A673 (cell line): ENCODE measurements at regions not wholly inside any gene's neighbourhood (a gene's known extent, or its start where the extent isn't known, plus 50 kb on each side); places are given as distances from the start of the nearest gene placed in this dataset.

ENCODE experiments used
- BruUV-seq: library from RNA; stranded (reverse); fragments of 400-500 nt; replicated peaks from 2 replicates; lab custom pipeline; 2021; lab: Mats Ljungman, UMichigan
- CTCF ChIA-PET: fragments of 300-600 bp; sonication (Branson Sonifier 250); formaldehyde crosslinking; loops from one replicate; lab custom pipeline; 2022; ENCODE audit warnings: antibody characterized with exemption; lab: Charles Lee
- POLR2A ChIA-PET: fragments of 300-600 bp; sonication (Branson Sonifier 250); formaldehyde crosslinking; loops from one replicate; lab custom pipeline; 2022; ENCODE audit warnings: antibody characterized with exemption; ENCODE audit not compliant: low non-redundant PET; lab: Charles Lee
- DNase-seq: peaks from one replicate; pipeline ENCODE4 v3.0.0-alpha.2; 2015; ENCODE audit warnings: low spot score
- H3K27ac ChIP-seq: fragments of 200-600 bp; sonication (generic); 2 replicates; pipeline ENCODE4 v1.5.1; 2016; ENCODE audit warnings: mixed run types, low read depth, mild to moderate bottlenecking, mixed read lengths, antibody characterized with exemption, low read length; ENCODE audit not compliant: poor library complexity, severe bottlenecking
- H3K27me3 ChIP-seq: fragments of 200-600 bp; sonication (generic); replicated peaks from 2 replicates; pipeline ENCODE4 v1.6.1; 2017; ENCODE audit warnings: mixed run types, low read depth, mild to moderate bottlenecking, mixed read lengths, antibody characterized with exemption, low read length; ENCODE audit not compliant: insufficient read depth, poor library complexity
- H3K36me3 ChIP-seq: fragments of 200-600 bp; sonication (generic); 2 replicates; pipeline ENCODE4 v1.6.1; 2016; ENCODE audit warnings: mixed run types, mild to moderate bottlenecking, mixed read lengths, antibody characterized with exemption, low read length; ENCODE audit not compliant: insufficient read depth, poor library complexity, severe bottlenecking
- H3K4me1 ChIP-seq: fragments of 200-600 bp; sonication (generic); 2 replicates; pipeline ENCODE4 v1.6.1; 2017; ENCODE audit warnings: mixed run types, mild to moderate bottlenecking, mixed read lengths, antibody characterized with exemption, low read length; ENCODE audit not compliant: insufficient read depth, poor library complexity, severe bottlenecking
- H3K4me3 ChIP-seq: fragments of 200-600 bp; sonication (generic); 2 replicates; pipeline ENCODE4 v1.5.1; 2016; ENCODE audit warnings: low read depth, mixed run types, mild to moderate bottlenecking, mixed read lengths, low read length; ENCODE audit not compliant: poor library complexity, severe bottlenecking
- H3K9me3 ChIP-seq: fragments of 200-600 bp; sonication (generic); 2 replicates; pipeline ENCODE4 v1.6.1; 2016; ENCODE audit warnings: mixed run types, low read depth, mild to moderate bottlenecking, mixed read lengths, antibody characterized with exemption, low read length; ENCODE audit not compliant: poor library complexity, severe bottlenecking
- CTCF ChIP-seq: fragments of 300-800, 200-600 bp; sonication (generic); conservative IDR thresholded peaks from 2 replicates; pipeline ENCODE4 v1.5.1; 2017; ENCODE audit warnings: low read depth, mild to moderate bottlenecking, antibody characterized with exemption, low read length, moderate library complexity, mixed read lengths
- EZH2 ChIP-seq: fragments of 200-600 bp; sonication (generic); IDR thresholded peaks from 2 replicates; pipeline ENCODE4 v1.6.1; 2017; ENCODE audit warnings: borderline replicate concordance, low read depth, mild to moderate bottlenecking, mixed read lengths, antibody characterized with exemption, low read length; ENCODE audit not compliant: poor library complexity, severe bottlenecking
- intact Hi-C: fragments of 100-400 bp; cut with micrococcal nuclease; formaldehyde crosslinking; loops from one replicate; pipeline ENCODE4 v1.10.0; 2022; ENCODE audit not compliant: unreplicated experiment

- TF ChIP-seq EZH2 = no peak
- no peak for TF ChIP-seq CTCF
- Histone ChIP-seq H3K27me3 (no peaks in the 10 kb centered on the region), H3K36me3 (no peaks in the 10 kb centered on the region), H3K9me3 (no peaks in the 10 kb centered on the region), H3K27ac (no peak overlapping the region), H3K4me3 (no peak overlapping the region), H3K4me1 (no peaks in the 10 kb centered on the region)
- BruUV-seq = no TSS peak
- no peak for DNase-seq
- CTCF ChIA-PET = no interaction called here
- intact Hi-C loops = no loop called here
- POLR2A ChIA-PET = interaction anchor here (0.7 kb wide), 1 partner anchor 38 kb away, joined by 3 read pairs; no protein-coding TSS in a partner anchor
These were observed 108.2 kb upstream of the FAM9C start for GRCh38 chrX:13152518-13153185.

- H3K36me3 ChIP-seq = no peaks in the 10 kb centered on the region
- H3K9me3 ChIP-seq = no peaks in the 10 kb centered on the region
- no peak for DNase-seq
- H3K27me3 ChIP-seq = no peaks in the 10 kb centered on the region
- ChIA-PET CTCF (no interaction called here), POLR2A (interaction anchor here (0.7 kb wide), 1 partner anchor 38 kb away, joined by 3 read pairs; no protein-coding TSS in a partner anchor)
- H3K4me1 ChIP-seq = no peaks in the 10 kb centered on the region
- no peak overlapping the region for H3K4me3 ChIP-seq
- no TSS peak for BruUV-seq
- H3K27ac ChIP-seq = no peak overlapping the region
- TF ChIP-seq CTCF = no peak
- intact Hi-C loops = no loop called here
These were observed 107.6 kb upstream of the FAM9C start for GRCh38 chrX:13151828-13152517.

DNA sequence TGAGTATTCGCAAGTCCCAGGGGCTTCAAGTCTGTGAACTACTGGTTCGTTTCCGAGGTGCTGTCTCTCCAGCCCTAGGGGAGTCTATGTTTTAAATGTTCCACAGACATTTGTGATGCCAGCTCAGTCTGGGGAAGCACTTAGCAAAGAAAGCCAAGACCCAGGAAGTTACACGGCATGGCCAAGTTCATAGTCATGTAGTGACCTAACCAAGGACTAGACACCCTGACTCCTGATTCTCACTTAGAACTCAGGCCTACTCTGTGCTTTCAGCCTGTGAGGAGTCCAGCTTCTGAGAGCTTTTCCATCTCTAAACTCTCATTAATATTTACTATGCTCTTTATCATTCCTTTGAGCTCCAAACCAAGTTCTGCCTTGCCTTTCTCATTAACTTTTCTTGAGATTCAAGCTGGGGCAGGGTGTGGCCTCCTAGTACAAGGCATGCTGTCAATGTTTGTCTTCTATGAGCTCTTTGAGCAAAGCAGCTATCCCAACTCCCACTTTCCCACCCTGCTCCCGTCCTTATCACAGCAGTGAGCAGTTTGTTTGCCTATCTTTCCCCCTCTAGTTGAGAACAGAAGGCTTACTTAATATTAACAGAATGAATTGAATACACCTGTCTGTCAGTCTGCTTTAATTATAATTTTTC, 105.4 kb upstream of the FAM9C start:
- TF ChIP-seq EZH2 (no peak), CTCF (no peak)
- DNase-seq = no peak
- H3K27ac ChIP-seq = no peak overlapping the region
- no peaks in the 10 kb centered on the region for H3K4me1 ChIP-seq
- CTCF ChIA-PET = no interaction called here
- POLR2A ChIA-PET = no interaction called here
- H3K36me3 ChIP-seq = no peaks in the 10 kb centered on the region
- no peaks in the 10 kb centered on the region for H3K9me3 ChIP-seq
- intact Hi-C loops = no loop called here
- no peak overlapping the region for H3K4me3 ChIP-seq
- H3K27me3 ChIP-seq = no peaks in the 10 kb centered on the region
- no TSS peak for BruUV-seq
